Adrenal gland (tissue), 9 donors: ENCODE measurements at regions not wholly inside any gene's neighbourhood (a gene's known extent, or its start where the extent isn't known, plus 50 kb on each side); places are given as distances from the start of the nearest gene placed in this dataset.

ENCODE experiments used
- DNase-seq, 7 donors: peaks; one replicate each; pipeline ENCODE4 v3.0.0-alpha.2; 2019 to 2020
- H3K27ac ChIP-seq, 5 donors: fragments of 200-600 bp; sonication (generic) in 4 of 5; 1 replicate in 3 of 5; 2 replicates in 2 of 5; pipeline versions ENCODE4 v1.5.1 to v1.8.0; 2016 to 2020; ENCODE audit warnings: mild to moderate bottlenecking in 1 of 5
- H3K27me3 ChIP-seq: fragments of 200-600 bp; 2 replicates; pipeline ENCODE4 v1.8.0; 2021
- H3K36me3 ChIP-seq, 2 donors: fragments of 200-600 bp; replicated peaks in 1 of 2; 1 replicate in 1 of 2; 2 replicates in 1 of 2; pipeline versions ENCODE4 v1.5.1 to v1.8.0; 2018 to 2022
- H3K4me1 ChIP-seq, 2 donors: fragments of 200-600 bp; replicated peaks in 1 of 2; 1 replicate in 1 of 2; 2 replicates in 1 of 2; pipeline versions ENCODE4 v1.5.1 to v1.8.0; 2018 to 2021
- H3K4me3 ChIP-seq, 4 donors: fragments of 200-600 bp; sonication (generic) in 3 of 4; one replicate each; pipeline ENCODE4 v1.5.1; 2016 to 2018
- H3K9me3 ChIP-seq, 3 donors: fragments of 200-600 bp; sonication (generic) in 1 of 3; replicated peaks in 1 of 3; 1 replicate in 2 of 3; 2 replicates in 1 of 3; pipeline versions ENCODE4 v1.5.1 to v1.8.0; 2016 to 2021
- CTCF ChIP-seq, 6 experiments: fragments of 450-650 bp in 4 of 6; fragments of 200-600 bp in 2 of 6; sonication (generic) in 1 of 6; IDR thresholded peaks; 1 replicate in 5 of 6; 2 replicates in 1 of 6; pipeline versions ENCODE4 v1.5.1 to v1.8.0; 2016 to 2021; ENCODE audit warnings: antibody characterized with exemption in 6 of 6, mild to moderate bottlenecking in 2 of 6, moderate library complexity in 1 of 6
- POLR2A ChIP-seq, 2 donors: fragments of 450-650 bp; IDR thresholded peaks; one replicate each; pipeline ENCODE4 v1.6.1; 2017; ENCODE audit warnings: antibody characterized with exemption in 2 of 2, mild to moderate bottlenecking in 2 of 2, moderate library complexity in 1 of 2
- WGBS, 4 donors: extraction: QIAGEN DNeasy Blood & Tissue Kit in 2 of 4; methylation state at CpG; one replicate each; pipeline versions ENCODE4 v1.1.5 to v1.1.7; 2013 to 2017; 5-methylcytosine and 5-hydroxymethylcytosine counted together
- intact Hi-C, 2 donors: fragments of 100-400 bp; cut with DNase I; formaldehyde crosslinking; loops; one replicate each; pipeline versions ENCODE4 v1.14.1 to v1.15.0; 2022 to 2023
- donor health status: healthy with polysubstance abuse.
- donor health status: Bipolar disorder and iron deficiency.
- donor health status: DM: yes; HTN: yes; CAD: no.
- donor health status: DM: no; HTN: no; CAD: no.
- donor health status: DM: no; HTN: no; CAD: no.

- TF ChIP-seq POLR2A (IDR thresholded peaks at IDR 0.05) (no peak), CTCF (IDR thresholded peaks at IDR 0.05) (no peak)
- 50 to 87% (median 61%) methylated on average over 4 to 6 of the region's 6 CpGs for WGBS, 4 donors
- H3K9me3 ChIP-seq = no peaks in the 10 kb centered on the region
- DNase-seq = no peak
- no peak overlapping the region for H3K4me3 ChIP-seq
- H3K27ac ChIP-seq = no peak overlapping the region
- H3K4me1 ChIP-seq = no peaks in the 10 kb centered on the region
- intact Hi-C loops = no loop called here
- H3K27me3 ChIP-seq = no peaks in the 10 kb centered on the region
- H3K36me3 ChIP-seq = no peaks in the 10 kb centered on the region
Observed at GRCh38 chr18:71899183-71899582, 645.0 kb downstream of the CBLN2 start.

- Histone ChIP-seq H3K27ac (no peak overlapping the region), H3K36me3 (no peaks in the 10 kb centered on the region), H3K9me3 (no peaks in the 10 kb centered on the region), H3K4me3 (no peak overlapping the region), H3K4me1 (no peaks in the 10 kb centered on the region), H3K27me3 (no peaks in the 10 kb centered on the region)
- TF ChIP-seq CTCF (IDR thresholded peaks at IDR 0.05) (no peak), POLR2A (IDR thresholded peaks at IDR 0.05) (no peak)
- WGBS, 4 donors = 41 to 72% (median 56%) methylated on average over 1 of the region's 1 CpG
- DNase-seq = no peak
- intact Hi-C loops = no loop called here
Observed at GRCh38 chr18:71887509-71887908, 656.6 kb downstream of the CBLN2 start.

GRCh38 chr18:71878226-71878625, 665.9 kb downstream of the CBLN2 start:
- WGBS, 4 donors = 73 to 81% (median 78%) methylated on average over 4 of the region's 4 CpGs

GRCh38 chr18:71873695-71874094, 670.4 kb downstream of the CBLN2 start:
- Histone ChIP-seq H3K4me3 (no peak overlapping the region), H3K4me1 (no peaks in the 10 kb centered on the region), H3K36me3 (no peaks in the 10 kb centered on the region), H3K27ac (no peak overlapping the region), H3K27me3 (no peaks in the 10 kb centered on the region), H3K9me3 (no peaks in the 10 kb centered on the region)
- 68 to 86% (median 82%) methylated on average over 4 of the region's 4 CpGs for WGBS, 4 donors
- intact Hi-C loops = no loop called here
- TF ChIP-seq POLR2A (IDR thresholded peaks at IDR 0.05) (no peak), CTCF (IDR thresholded peaks at IDR 0.05) (no peak)
- no peak for DNase-seq

More at GRCh38 chr18:71878226-71878625, 665.9 kb downstream of the CBLN2 start:
- Histone ChIP-seq H3K36me3 (no peaks in the 10 kb centered on the region), H3K27ac (no peak overlapping the region), H3K4me1 (no peaks in the 10 kb centered on the region), H3K27me3 (no peaks in the 10 kb centered on the region), H3K9me3 (no peaks in the 10 kb centered on the region), H3K4me3 (no peak overlapping the region)
- intact Hi-C loops = no loop called here
- no peak for TF ChIP-seq POLR2A (IDR thresholded peaks at IDR 0.05)
- TF ChIP-seq CTCF (IDR thresholded peaks at IDR 0.05) = no peak
- DNase-seq = no peak
